CD4-positive, alpha-beta T cell treated with Interferon alpha-2 for 1 hour (primary cell): ENCODE measurements at regions not wholly inside any gene's neighbourhood (a gene's known extent, or its start where the extent isn't known, plus 50 kb on each side); places are given as distances from the start of the nearest gene placed in this dataset.
"Not testable (repeated sequence)": the region's sequence is repeated elsewhere in the genome, so short reads cannot be mapped to it uniquely, and the experiment has no call there.

ENCODE experiments used
- DNase-seq, 2 donors: peaks; one replicate each; pipeline ENCODE4 v3.0.0-alpha.2; 2020 to 2022

GRCh38 chr17:30731210-30732132, 93.0 kb downstream of the CRLF3 start:
- peak; percentile 30 to 90 for DNase-seq

GRCh38 chr17:30730837-30731209, 93.7 kb downstream of the CRLF3 start:
- not testable (repeated sequence) for DNase-seq

DNA sequence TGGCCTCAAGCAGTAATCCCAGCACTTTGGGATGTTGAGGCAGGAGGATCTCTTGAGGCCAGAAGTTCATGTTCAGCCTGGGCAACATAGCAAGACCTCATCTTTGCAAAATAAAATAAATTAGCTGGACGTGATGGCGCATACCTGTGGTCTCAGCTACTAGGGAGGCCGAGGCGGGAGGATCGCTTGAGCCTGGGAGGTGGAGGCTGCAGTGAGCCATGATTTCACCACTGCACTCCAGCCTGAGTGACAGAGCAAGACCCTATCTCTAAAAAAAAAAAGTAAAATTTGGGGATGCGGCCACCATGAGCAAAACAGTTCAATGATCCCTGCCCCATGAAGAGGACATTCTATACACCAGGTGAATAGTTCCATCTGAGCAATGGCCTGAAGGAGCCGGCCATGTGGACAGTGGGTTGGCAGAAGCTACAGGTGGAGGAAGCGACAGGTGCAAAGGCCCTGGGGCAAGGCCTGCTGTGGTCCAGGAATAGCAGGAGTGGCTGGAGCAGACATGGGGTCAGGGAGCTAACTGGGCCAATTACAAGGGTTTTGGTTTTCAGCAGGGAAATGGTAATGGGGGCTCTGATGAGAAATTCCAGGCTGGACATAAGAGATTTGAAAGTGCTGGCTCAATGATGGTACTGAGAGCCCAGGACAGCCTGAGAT, 94.2 kb downstream of the CRLF3 start:
- not testable (repeated sequence) for DNase-seq

GRCh38 chr17:30729471-30730170, 94.9 kb downstream of the CRLF3 start:
- DNase-seq = not testable (repeated sequence)

DNA sequence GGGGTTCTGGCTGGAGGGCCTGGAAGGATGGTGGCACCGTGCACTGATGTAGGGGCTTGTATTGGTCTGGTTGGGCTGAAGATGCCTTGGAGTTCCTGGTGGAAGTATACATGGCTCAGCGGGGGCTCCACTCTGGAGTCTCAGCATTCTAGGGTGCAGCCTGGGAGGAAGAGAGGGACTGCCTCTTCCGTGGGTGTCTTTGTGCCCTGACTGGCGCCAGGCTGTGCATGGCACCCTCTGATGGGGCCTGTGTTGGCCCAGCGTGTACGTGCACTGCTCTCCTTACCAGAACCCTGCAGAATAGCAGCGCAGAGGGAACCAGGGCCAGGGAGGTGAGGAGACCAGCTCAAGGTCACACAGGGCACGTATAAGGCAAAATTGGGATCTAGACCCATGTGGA, 97.0 kb downstream of the CRLF3 start:
- DNase-seq = not testable (repeated sequence)

- not testable (repeated sequence) for DNase-seq
These were observed 97.8 kb downstream of the CRLF3 start for GRCh38 chr17:30726734-30727133.

GRCh38 chr17:30726310-30726709, 98.2 kb downstream of the CRLF3 start:
- DNase-seq = not testable (repeated sequence)

GRCh38 chr17:30724034-30724650, 100.3 kb downstream of the CRLF3 start:
- not testable (repeated sequence) for DNase-seq

GRCh38 chr17:30722114-30722780, 102.2 kb downstream of the CRLF3 start:
- not testable (repeated sequence) for DNase-seq

DNA sequence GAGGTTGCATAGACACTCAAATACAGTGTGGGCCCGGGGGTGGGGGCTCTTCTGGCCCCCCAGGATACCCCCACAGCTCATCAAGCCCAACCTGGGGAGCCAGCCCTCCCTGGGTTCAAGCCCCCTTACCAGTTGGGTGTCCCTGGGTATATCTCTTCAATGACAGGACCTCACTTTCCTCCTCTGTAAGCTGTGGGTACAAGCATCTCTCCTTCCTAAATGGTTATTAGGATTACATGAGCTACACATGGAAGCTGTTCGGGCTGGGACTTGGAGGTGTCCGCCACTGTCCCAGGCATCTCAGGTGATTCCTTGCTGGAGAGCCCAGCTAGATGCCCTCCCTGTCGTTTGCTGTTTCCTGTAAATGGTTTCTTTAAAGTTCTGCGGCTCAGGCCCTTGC, 103.5 kb downstream of the CRLF3 start:
- not testable (repeated sequence) for DNase-seq

DNA sequence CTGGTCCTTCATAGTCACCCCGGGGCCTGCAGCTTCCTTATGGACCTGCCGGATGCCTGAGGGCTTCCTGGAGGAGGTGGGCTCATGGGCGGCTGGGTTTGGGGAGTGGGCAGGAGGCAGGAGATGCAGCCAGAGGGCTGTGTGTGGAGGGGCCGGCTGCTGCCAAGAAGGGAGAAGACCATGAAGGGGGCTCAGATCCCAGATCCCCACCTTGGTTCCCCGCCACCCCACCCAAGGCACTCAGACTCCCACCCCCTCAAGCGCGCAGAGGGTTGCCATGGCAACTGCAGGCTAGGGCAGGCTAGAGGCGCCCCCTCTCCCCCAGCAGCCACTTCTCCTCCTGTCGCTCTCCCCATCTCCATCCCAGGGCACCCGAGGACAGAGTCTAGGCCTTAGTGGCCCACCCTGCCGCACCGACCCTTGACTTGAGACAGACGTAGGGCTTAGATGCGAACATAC, 104.5 kb downstream of the CRLF3 start:
- no peak for DNase-seq

DNA sequence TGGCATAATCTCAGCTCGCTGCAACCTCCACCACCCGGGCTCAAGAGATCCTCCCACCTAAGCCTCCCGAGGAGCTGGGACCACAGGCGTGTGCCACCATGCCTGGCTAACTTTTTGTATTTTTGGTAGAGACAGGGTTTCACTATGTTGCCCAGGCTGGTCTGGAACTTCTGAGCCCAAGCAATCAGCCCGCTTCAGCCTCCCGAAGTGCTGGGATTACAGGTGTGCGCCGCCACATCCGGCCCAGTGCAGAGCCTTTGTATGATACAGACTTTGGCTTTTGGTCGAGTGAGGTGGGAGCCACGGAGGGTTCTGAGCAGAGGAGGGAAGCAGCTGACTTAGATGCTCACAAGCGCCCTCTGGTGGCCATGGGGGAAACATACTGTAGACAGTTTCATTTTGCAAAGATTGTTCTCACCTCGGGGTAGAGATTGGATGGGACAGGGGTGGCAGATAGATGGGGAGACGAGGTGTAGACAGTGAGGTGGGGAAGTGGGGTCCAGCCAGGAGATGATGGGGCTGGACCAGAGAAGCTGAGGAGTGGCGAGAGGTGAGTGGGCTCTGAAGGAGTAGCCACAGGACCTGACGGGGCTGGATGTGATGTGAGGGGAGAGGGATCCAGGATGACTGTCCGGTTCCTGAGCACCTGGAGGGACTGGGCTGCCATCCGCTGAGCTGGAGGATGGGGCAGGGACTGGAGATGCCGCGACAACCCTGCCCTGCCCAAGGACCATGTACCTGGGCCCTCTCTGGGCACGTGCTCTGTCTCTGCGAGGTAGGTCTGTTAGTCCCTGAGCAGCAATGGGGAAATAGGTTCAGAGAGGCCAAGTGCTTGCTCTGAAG, 105.1 kb downstream of the CRLF3 start:
- DNase-seq = peak; percentile 71 to 78

DNA sequence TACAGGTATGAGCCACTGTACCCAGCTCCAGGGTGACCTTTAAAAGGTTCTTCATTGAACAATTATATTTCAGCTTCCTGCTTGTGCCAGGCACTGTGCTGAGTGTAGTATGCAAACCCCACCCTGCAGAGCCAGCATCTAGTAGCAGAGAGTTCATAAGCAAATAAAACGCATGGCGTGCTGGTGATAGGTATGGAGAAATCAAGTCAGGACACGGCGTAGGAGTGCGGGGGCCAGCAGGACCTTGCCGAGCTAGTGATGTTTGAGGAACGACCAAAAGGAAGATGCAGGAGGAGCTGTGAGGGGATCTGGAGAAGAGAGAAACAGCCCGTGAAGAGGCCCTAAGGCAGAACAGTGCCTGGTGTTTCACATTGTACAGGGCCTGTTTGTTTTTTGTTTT, 105.8 kb downstream of the CRLF3 start:
- DNase-seq = not testable (repeated sequence)

DNA sequence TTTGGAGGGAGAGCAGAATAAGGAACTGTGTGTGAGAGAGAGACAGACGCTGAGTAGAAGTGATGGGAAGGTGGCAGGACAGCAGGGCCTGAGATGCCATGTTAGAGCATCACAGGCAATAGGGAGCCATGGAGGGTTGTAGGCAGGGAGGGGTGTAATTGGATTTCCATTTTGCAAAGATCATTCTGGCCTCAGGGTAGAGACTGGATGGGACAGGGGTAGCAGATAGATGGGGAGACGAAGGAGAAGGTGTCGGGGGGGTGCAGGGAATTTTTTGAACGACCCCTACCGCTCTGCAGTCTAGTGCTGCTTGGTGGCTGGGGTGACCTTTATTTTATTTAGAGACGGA, 106.4 kb downstream of the CRLF3 start:
- DNase-seq = not testable (repeated sequence)

DNA sequence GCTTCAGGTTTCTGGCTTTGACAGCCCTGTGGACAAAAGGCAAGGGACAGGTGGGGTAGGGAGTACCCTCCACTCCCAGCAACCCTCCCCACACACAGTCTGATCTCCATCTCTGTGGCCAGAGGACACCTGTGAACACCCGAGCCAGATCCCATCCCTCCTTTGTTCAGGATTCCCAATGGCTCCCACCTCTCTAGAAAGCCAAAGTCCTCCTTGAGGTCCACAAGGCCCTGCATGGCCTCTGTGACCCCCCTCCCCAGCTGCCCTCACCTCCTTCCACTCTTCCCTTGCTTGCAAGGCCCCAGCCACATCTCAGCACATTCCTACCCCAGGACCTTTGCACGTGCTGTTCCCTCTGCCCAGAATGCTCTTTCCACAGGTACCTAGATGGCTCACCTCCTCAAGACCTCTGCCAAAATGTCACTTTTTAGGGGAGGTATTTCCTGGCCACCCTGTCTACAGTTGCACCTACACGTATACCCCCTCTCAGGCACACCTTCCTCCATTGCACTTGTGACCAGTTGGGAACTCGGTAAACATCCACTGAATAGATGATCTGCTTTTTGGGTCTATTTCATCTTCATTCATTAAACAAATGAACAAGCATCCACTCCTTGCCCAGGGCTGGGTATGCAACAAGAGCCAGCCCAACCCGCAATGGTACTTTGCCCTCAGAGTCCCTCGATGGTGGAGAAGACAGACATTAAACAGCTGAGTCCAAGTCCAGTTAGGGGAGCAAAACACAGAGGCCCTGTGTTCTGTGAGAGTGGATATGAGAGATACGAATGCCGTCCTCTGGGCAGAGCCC, 107.0 kb downstream of the CRLF3 start:
- DNase-seq = no peak

- no peak for DNase-seq
These were observed 107.8 kb downstream of the CRLF3 start for GRCh38 chr17:30716461-30717290.

DNA sequence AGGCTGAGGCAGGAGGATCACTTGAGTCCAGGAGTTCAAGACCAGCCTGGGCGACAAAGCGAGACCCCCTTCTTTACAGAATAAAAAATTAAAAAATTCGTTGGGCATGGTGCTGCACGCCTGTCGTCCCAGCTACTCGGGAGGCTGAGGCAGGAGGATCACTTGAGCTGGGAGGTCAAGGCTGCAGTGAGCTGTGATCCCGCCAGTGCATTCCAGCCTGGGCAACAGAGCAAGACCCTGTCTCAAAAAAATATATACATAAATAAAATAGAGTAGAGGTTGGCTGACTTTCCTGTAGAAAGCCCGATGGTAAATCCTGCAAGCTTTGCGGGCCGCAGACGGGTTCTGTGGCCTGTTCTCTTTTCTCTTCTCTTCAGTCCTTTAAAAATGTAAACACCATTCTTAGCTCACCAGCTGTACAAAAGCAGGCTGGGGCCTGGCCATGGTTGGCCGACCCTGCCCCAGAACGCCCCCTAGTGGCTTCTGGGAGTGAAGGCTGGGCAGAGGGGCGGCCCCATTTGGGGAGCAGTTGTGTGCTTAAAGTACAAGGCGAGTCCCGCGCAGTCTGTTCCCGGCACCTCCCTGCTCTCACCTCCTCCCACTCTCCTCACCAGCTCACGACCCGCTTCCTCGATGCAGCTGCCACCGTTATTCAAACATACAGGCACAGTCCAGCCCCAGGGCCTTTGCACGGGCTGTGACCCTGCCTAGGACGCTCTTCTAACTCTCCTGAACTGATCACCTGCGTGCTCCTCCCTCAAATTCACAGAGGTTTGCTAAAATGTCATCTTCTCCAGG, 109.5 kb downstream of the CRLF3 start:
- DNase-seq = peak; percentile 51 to 68

GRCh38 chr17:30713805-30714204, 110.7 kb downstream of the CRLF3 start:
- DNase-seq = not testable (repeated sequence)

DNA sequence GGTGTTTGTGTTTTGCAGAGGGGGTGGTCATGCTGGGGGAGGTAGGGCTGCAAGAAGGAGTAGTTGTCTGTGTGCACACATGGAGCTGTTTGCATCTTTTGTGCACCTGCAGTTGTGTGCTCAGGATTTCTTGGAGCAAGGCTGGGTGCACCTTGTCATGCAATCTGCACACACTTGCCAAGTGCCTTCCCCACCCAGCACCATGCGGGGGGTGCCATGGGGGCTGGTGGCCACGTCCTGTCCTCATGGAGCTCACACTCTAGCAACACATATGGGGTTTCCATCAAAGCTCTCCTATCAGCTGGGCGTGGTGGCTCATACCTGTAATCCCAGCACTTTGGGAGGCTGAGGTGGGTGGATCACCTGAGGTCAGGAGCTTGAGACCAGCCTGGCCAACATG, 111.6 kb downstream of the CRLF3 start:
- DNase-seq = not testable (repeated sequence)
